Lower lobe of right lung (tissue), 2 donors: ENCODE measurements at regions not wholly inside any gene's neighbourhood (a gene's known extent, or its start where the extent isn't known, plus 50 kb on each side); places are given as distances from the start of the nearest gene placed in this dataset.

Experiments
- ATAC-seq, 2 donors: fragments of 200-7000 bp; cut with Tn5 transposase; one replicate each; pipeline ENCODE4 v1.9.1; 2020 to 2022; ENCODE audit warnings: mild to moderate bottlenecking in 2 of 2, moderate library complexity in 2 of 2
- DNase-seq: peaks from one replicate; pipeline ENCODE4 v3.0.0-alpha.2; 2020
- H3K27ac ChIP-seq: fragments of 200-600 bp; one replicate; pipeline ENCODE4 v1.8.0; 2022
- H3K27me3 ChIP-seq: fragments of 200-600 bp; one replicate; pipeline ENCODE4 v1.8.0; 2022; ENCODE audit warnings: low read depth
- H3K36me3 ChIP-seq: fragments of 200-600 bp; one replicate; pipeline ENCODE4 v1.8.0; 2022; ENCODE audit warnings: mild to moderate bottlenecking
- H3K4me1 ChIP-seq: fragments of 200-600 bp; one replicate; pipeline ENCODE4 v1.8.0; 2022
- H3K4me3 ChIP-seq: fragments of 200-600 bp; one replicate; pipeline ENCODE4 v1.8.0; 2022; ENCODE audit warnings: mild to moderate bottlenecking
- H3K9me3 ChIP-seq: fragments of 200-600 bp; one replicate; pipeline ENCODE4 v1.8.0; 2022
- intact Hi-C: fragments of 100-400 bp; cut with DNase I; formaldehyde crosslinking; loops from one replicate; pipeline ENCODE4 v1.11.0; 2022
- TF ChIP-seq, protein P1 (sequence below): fragments of 200-600 bp; IDR thresholded peaks from one replicate; pipeline ENCODE4 v1.8.0; 2022; ENCODE audit warnings: antibody characterized with exemption, mild to moderate bottlenecking
- donor health status: DM: no; HTN: yes; CAD: no; lungs with severe emphysema.

DNA sequence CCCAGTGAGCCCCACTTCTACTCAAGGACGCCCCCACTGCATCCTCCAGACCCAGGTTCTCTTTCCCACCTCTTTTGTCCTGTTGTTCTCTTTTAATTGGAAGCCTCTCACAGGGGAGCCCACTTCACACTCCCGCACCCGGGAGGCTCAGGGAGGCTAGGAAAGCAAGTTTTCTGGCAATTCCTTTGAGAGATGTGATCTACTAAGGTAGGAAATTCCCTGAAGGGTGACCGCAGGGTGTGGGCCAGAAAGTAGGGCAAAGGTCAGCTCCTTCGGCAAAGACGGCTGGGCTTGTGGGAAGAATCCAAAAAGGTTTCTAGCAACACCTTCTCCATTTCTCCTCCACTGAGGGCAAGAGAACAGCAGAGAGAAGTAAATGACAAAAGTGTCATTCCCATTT lies 98.1 kb upstream of the PTPN1 start:
- no peak for ATAC-seq
- Histone ChIP-seq H3K27me3 (no peaks in the 10 kb centered on the region), H3K4me3 (no peak overlapping the region), H3K27ac (peak overlapping the region; percentile 31), H3K9me3 (no peaks in the 10 kb centered on the region), H3K4me1 (peaks cover 62% of the 10 kb centered on the region), H3K36me3 (no peaks in the 10 kb centered on the region)
- DNase-seq, result no peak
- TF ChIP-seq, protein P1, sequence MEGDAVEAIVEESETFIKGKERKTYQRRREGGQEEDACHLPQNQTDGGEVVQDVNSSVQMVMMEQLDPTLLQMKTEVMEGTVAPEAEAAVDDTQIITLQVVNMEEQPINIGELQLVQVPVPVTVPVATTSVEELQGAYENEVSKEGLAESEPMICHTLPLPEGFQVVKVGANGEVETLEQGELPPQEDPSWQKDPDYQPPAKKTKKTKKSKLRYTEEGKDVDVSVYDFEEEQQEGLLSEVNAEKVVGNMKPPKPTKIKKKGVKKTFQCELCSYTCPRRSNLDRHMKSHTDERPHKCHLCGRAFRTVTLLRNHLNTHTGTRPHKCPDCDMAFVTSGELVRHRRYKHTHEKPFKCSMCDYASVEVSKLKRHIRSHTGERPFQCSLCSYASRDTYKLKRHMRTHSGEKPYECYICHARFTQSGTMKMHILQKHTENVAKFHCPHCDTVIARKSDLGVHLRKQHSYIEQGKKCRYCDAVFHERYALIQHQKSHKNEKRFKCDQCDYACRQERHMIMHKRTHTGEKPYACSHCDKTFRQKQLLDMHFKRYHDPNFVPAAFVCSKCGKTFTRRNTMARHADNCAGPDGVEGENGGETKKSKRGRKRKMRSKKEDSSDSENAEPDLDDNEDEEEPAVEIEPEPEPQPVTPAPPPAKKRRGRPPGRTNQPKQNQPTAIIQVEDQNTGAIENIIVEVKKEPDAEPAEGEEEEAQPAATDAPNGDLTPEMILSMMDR, result no peak
- intact Hi-C loops, result no loop called here

DNA sequence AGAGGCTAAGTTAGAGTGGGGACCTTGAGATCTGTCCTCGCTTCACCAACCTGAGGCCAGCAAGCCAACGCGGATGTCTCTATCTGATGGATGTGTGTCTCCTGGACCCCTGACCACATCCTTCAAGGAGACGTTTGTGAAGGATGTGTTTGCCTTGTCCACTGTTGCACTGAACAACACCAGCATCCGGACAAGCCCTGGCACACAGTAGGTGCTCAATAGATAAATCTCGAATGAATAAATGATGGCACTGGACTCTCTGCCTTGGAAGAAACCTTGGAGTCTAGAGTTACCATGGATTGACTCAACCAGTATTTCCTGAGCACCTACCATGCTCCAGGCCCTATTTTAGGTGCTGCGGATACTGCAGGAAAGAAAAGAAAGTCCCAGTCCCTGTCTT lies 97.7 kb upstream of the PTPN1 start:
- TF ChIP-seq, protein P1, result no peak
- Histone ChIP-seq H3K4me3 (no peak overlapping the region), H3K9me3 (no peaks in the 10 kb centered on the region), H3K27me3 (no peaks in the 10 kb centered on the region), H3K4me1 (peaks cover 66% of the 10 kb centered on the region), H3K27ac (peak overlapping the region; percentile 25), H3K36me3 (no peaks in the 10 kb centered on the region)
- intact Hi-C loops, result no loop called here
- DNase-seq, result no peak
- ATAC-seq, result no peak

DNA sequence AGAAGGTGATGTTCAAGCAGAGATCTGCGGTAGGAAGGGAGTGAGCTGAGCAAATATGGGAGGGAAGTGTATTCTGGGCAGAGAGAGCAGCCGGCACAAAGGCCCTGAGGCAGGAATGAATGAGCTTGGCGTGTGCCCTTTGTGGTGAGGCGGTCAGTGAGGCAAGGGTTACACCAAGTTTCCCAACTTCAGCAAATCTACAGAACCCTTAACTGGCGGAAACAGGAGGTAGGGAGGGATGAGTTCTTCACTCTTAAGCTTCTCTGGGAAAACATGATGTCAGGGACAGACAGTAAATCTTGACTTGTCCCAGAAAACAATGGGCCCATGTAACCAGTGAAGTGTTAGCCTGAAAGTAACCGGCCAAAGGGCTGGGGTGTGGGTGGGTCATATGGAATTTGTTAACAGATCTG lies 97.1 kb upstream of the PTPN1 start:
- Histone ChIP-seq H3K4me1 (peaks cover 67% of the 10 kb centered on the region), H3K27ac (peak overlapping the region; percentile 25), H3K4me3 (no peak overlapping the region), H3K27me3 (no peaks in the 10 kb centered on the region), H3K36me3 (no peaks in the 10 kb centered on the region), H3K9me3 (no peaks in the 10 kb centered on the region)
- ATAC-seq (no peak), DNase-seq (no peak)
- TF ChIP-seq, protein P1, result no peak
- intact Hi-C loops, result no loop called here

DNA sequence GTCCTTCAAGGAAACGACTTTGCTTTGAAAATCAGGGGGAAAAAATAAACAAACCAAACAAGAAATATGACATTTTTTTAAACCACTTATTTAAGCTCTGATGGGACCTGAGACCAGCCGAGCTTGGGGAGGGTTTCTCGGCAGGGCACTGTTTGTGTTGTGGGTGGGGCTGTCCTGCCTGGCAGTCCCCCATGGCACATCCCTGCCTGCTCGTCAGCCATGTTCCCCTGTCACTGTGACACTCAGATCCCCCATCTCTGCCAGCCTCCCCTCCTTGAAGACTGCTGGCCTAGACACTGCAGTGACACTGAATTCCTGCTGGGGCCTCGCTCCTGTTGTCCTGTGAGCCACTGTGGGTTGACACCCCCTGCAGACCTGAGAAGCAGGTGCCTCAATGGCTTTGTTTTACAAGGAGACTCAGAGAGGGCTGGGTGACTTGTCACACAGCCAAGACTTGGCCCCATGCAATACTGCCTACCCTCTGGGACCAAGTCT lies 95.1 kb upstream of the PTPN1 start:
- Histone ChIP-seq H3K36me3 (no peaks in the 10 kb centered on the region), H3K4me3 (no peak overlapping the region), H3K27ac (peak overlapping the region; percentile 98), H3K9me3 (no peaks in the 10 kb centered on the region), H3K4me1 (peaks cover 57% of the 10 kb centered on the region), H3K27me3 (no peaks in the 10 kb centered on the region)
- DNase-seq (peak; percentile 78), ATAC-seq (peak; percentile 86)
- TF ChIP-seq, protein P1, result no peak
- intact Hi-C loops, result no loop called here

DNA sequence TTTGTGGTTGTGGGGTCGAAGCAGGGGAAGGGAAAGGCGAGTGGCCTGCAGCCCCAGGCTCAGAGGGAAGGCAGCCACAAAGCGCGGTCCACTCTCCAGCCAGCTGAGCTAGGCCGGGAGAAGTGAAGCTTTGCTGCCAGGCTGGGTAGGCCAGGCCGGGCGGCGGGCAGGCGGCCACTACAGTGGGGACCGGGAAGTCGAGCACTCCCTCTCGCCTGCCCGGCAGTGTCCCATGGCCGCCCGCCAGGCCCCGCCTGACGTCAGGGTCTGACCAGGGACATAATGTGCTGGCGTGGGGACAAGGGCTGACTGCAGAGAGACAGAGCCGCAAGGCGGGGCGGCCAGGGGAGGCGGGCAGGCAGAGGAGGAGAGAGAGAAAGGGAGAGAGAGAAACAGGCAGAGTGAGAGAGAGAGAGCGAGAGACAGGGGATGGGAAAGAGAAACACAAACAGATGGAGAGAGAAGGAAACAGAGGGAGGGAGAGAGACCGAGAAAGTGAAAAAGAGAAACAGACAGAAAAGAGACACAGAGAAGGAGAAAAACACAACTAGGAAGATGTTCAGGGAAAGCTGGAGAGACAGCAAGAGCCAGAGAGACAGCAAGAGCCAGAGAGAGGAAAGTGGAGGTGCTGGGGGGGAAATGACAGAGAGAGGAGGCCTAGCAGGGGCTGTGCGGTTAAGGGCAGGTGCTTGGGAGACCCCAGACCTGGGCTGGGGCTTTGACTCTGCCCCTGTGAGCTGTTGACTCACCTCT lies 94.5 kb upstream of the PTPN1 start:
- intact Hi-C loops, result no loop called here
- no peaks in the 10 kb centered on the region for H3K9me3 ChIP-seq
- no peaks in the 10 kb centered on the region for H3K27me3 ChIP-seq
- ATAC-seq (peak; percentile 95 to 96), DNase-seq (peak; percentile 98)
- H3K4me3 ChIP-seq, result no peak overlapping the region
- TF ChIP-seq, protein P1, result no peak
- peak overlapping the region; percentile 98 for H3K27ac ChIP-seq
- H3K4me1 ChIP-seq, result peaks cover 55% of the 10 kb centered on the region
- no peaks in the 10 kb centered on the region for H3K36me3 ChIP-seq
